K562 (cell line): ENCODE measurements at regions not wholly inside any gene's neighbourhood (a gene's known extent, or its start where the extent isn't known, plus 50 kb on each side); places are given as distances from the start of the nearest gene placed in this dataset.
A peak's percentile ranks its signal among the peaks of the same experiment; 100 is the strongest.

ENCODE experiments used
- ATF4 ChIP-seq: fragments of 450-650 bp; formaldehyde crosslinking; IDR thresholded peaks from 2 replicates; pipeline ENCODE4 v1.4.0; 2022; ENCODE audit warnings: mild to moderate bottlenecking, moderate library complexity
- BRF2 ChIP-seq: IDR thresholded peaks from 3 replicates; pipeline ENCODE4 v1.6.1; 2011; ENCODE audit warnings: borderline replicate concordance, mild to moderate bottlenecking; ENCODE audit not compliant: insufficient read length, insufficient read depth
- CHD1 ChIP-seq: fragments of 200-600 bp; sonication (generic); IDR thresholded peaks from one replicate; pipeline ENCODE4 v1.6.1; 2012; ENCODE audit warnings: mild to moderate bottlenecking, moderate library complexity, low read length, inconsistent platforms
- CREBBP ChIP-seq: IDR thresholded peaks from one replicate; pipeline ENCODE4 v1.6.1; 2012; ENCODE audit warnings: low read depth, mild to moderate bottlenecking, control low read depth, inconsistent platforms, low read length
- EP400 ChIP-seq: fragments of 450-650 bp; IDR thresholded peaks from 2 replicates; pipeline ENCODE4 v1.6.1; 2017; ENCODE audit warnings: antibody characterized with exemption, mild to moderate bottlenecking, moderate library complexity
- GATAD2B ChIP-seq: fragments of 450-650 bp; IDR thresholded peaks from 2 replicates; pipeline ENCODE4 v1.6.1; 2017; ENCODE audit warnings: mild to moderate bottlenecking, borderline replicate concordance
- IFI16 ChIP-seq: fragments of 250-450 bp; sonication (Bioruptor Pico); IDR thresholded peaks from 2 replicates; pipeline ENCODE4 v2.1.2; 2022; ENCODE audit warnings: mild to moderate bottlenecking, inconsistent platforms
- MAFG ChIP-seq: fragments of 450-650 bp; conservative IDR thresholded peaks from 2 replicates; pipeline ENCODE4 v1.6.1; 2016; ENCODE audit warnings: missing genetic modification characterization, missing compliant biosample characterization
- MLLT1 ChIP-seq, 2 experiments: fragments of 450-650 bp; IDR thresholded peaks; 2 replicates each; pipeline ENCODE4 v1.6.1; 2016
- MLX ChIP-seq, 2 experiments: fragments of 450-650 bp in 1 of 2; sonication (generic) in 1 of 2; formaldehyde crosslinking; conservative IDR thresholded peaks; 2 replicates each; pipeline versions ENCODE4 v1.4.0 to v1.8.1; 2020 to 2022; ENCODE audit warnings: mild to moderate bottlenecking in 1 of 2, missing genetic modification reagents in 1 of 2
- NR2C1 ChIP-seq, 2 experiments: fragments of 450-650 bp; IDR thresholded peaks; 2 replicates each; pipeline ENCODE4 v1.6.1; 2017; ENCODE audit warnings: mild to moderate bottlenecking in 2 of 2, antibody characterized with exemption in 1 of 2, inconsistent platforms in 1 of 2, missing compliant biosample characterization in 1 of 2, missing genetic modification characterization in 1 of 2
- PREB ChIP-seq: sonication (generic); formaldehyde crosslinking; IDR thresholded peaks from 2 replicates; pipeline ENCODE4 v1.8.1; 2023; ENCODE audit warnings: mild to moderate bottlenecking, missing genetic modification reagents
- RCOR1 ChIP-seq, 2 experiments: IDR thresholded peaks; 2 replicates each; pipeline ENCODE4 v1.6.1; 2012; ENCODE audit warnings: low read depth in 2 of 2, low read length in 2 of 2, borderline replicate concordance in 1 of 2, improper control_type of control experiment in 1 of 2
- SNIP1 ChIP-seq: fragments of 450-650 bp; IDR thresholded peaks from 2 replicates; pipeline ENCODE4 v1.7.1; 2017; ENCODE audit warnings: low read depth, mild to moderate bottlenecking
- SRSF7 ChIP-seq: fragments of 200-400 bp; formaldehyde crosslinking; optimal IDR thresholded peaks from 2 replicates; pipeline ENCODE3; 2017; ENCODE audit warnings: mild to moderate bottlenecking, low read depth, low read length
- TAF15 ChIP-seq: fragments of 200-400 bp; formaldehyde crosslinking; IDR thresholded peaks from 2 replicates; pipeline ENCODE4 v1.6.1; 2017; ENCODE audit warnings: mild to moderate bottlenecking, low read depth, low read length, moderate library complexity
- ZBTB33 ChIP-seq: sonication (generic); formaldehyde crosslinking; IDR thresholded peaks from 2 replicates; pipeline ENCODE4 v1.8.1; 2023; ENCODE audit warnings: mild to moderate bottlenecking, missing genetic modification reagents
- ZFX ChIP-seq: sonication (generic); formaldehyde crosslinking; IDR thresholded peaks from 2 replicates; pipeline ENCODE4 v1.8.0; 2022; ENCODE audit warnings: mild to moderate bottlenecking, missing genetic modification reagents, moderate library complexity
- ZNF134 ChIP-seq: fragments of 250-450 bp; sonication (Bioruptor Pico); conservative IDR thresholded peaks from 2 replicates; pipeline ENCODE4 v1.4.0; 2020
- ZNF696 ChIP-seq: fragments of 250-450 bp; sonication (Bioruptor Pico); conservative IDR thresholded peaks from 2 replicates; pipeline ENCODE4 v1.4.0; 2020; ENCODE audit warnings: mild to moderate bottlenecking, moderate library complexity

GRCh38 chr7:25949736-25950487, 202.1 kb upstream of the NFE2L3 start (continued):
- TF ChIP-seq MLLT1 (IDR thresholded peaks at IDR 0.05) (peak in 1 of 2 experiments; percentile 15; a peak in 1 of 4 replicates), SNIP1 (no peak), RCOR1 (IDR thresholded peaks at IDR 0.05; ENCODE audit: borderline replicate concordance in 1 of 2, low read depth in 2 of 2, low read length in 2 of 2) (no peak), PREB (CRISPR knock-in tag) (no peak), MAFG (no peak), ATF4 (CRISPR knock-in tag) (peak; percentile 8; the same call in 1 of the 2 replicates), EP400 (peak; percentile 49), ZBTB33 (peak; percentile 84; the same call in 1 of the 2 replicates), ZNF696 (CRISPR knock-in tag) (no peak), IFI16 (CRISPR knock-in tag) (no peak), ZNF134 (CRISPR knock-in tag) (no peak), TAF15 (no peak), CREBBP (no peak), NR2C1 (IDR thresholded peaks at IDR 0.05) (no peak), NR2C1 (tag; IDR thresholded peaks at IDR 0.05) (0 out of 2 replicates have a peak, but pooled peaks have one; percentile 35), BRF2 (no peak), SRSF7 (no peak), CHD1 (no peak), ZFX (CRISPR knock-in tag) (0 out of 2 replicates have a peak, but pooled peaks have one; percentile 7), GATAD2B (peak; percentile 19; the same call in 1 of the 2 replicates), MLX (CRISPR knock-in tag; conservative IDR thresholded peaks at IDR 0.05) (no peak)
